AG09319 (cell line): ENCODE measurements at regions not wholly inside any gene's neighbourhood (a gene's known extent, or its start where the extent isn't known, plus 50 kb on each side); places are given as distances from the start of the nearest gene placed in this dataset.
"Not testable (repeated sequence)": the region's sequence is repeated elsewhere in the genome, so short reads cannot be mapped to it uniquely, and the experiment has no call there.

Experiments
- DNase-seq: peaks from one replicate; pipeline ENCODE4 v3.0.0-alpha.2; 2010; ENCODE audit warnings: low read depth; ENCODE audit errors: extremely low read depth
- CTCF ChIP-seq: IDR thresholded peaks from 2 replicates; pipeline ENCODE4 v1.5.1; 2011; ENCODE audit warnings: low read depth, mild to moderate bottlenecking, inconsistent platforms, low read length, moderate library complexity

- DNase-seq: no peak
- no peak for TF ChIP-seq CTCF
Measured at GRCh38 chr4:64016893-64017292, 392.4 kb downstream of the TECRL start.

GRCh38 chr4:64014647-64015046 lies 394.6 kb downstream of the TECRL start:
- no peak for TF ChIP-seq CTCF
- DNase-seq: no peak

GRCh38 chr4:64001229-64001898 lies 407.9 kb downstream of the TECRL start:
- no peak for DNase-seq
- TF ChIP-seq CTCF: no peak

GRCh38 chr4:64000241-64000640 lies 409.0 kb downstream of the TECRL start:
- no peak for TF ChIP-seq CTCF
- no peak for DNase-seq

GRCh38 chr4:63986253-63986652 lies 423.0 kb downstream of the TECRL start:
- TF ChIP-seq CTCF: no peak
- DNase-seq: no peak

GRCh38 chr4:63983224-63983623 lies 426.0 kb downstream of the TECRL start:
- no peak for DNase-seq
- TF ChIP-seq CTCF: no peak

- TF ChIP-seq CTCF: no peak
- DNase-seq: no peak
Measured at GRCh38 chr4:63965875-63966274, 443.4 kb downstream of the TECRL start.

GRCh38 chr4:63942706-63943286 lies 466.5 kb downstream of the TECRL start:
- not testable (repeated sequence) for DNase-seq
